SK-N-SH treated with all-trans-retinoic acid at 6 μM for 48 hours (cell line): ENCODE measurements at regions not wholly inside any gene's neighbourhood (a gene's known extent, or its start where the extent isn't known, plus 50 kb on each side); places are given as distances from the start of the nearest gene placed in this dataset.

Experiments used
- ATAC-seq: fragments of 200-7000 bp; cut with Tn5 transposase; 3 replicates; pipeline ENCODE4 v1.9.1; 2020; ENCODE audit warnings: mild to moderate bottlenecking, moderate library complexity
- ARNTL ChIP-seq: fragments of 450-650 bp; formaldehyde crosslinking; IDR thresholded peaks from 2 replicates; pipeline ENCODE4 v1.5.0; 2020; ENCODE audit warnings: low read depth, mild to moderate bottlenecking, moderate library complexity, borderline replicate concordance
- BACH2 ChIP-seq: fragments of 250-450 bp; sonication (Bioruptor Pico); IDR thresholded peaks from 2 replicates; pipeline ENCODE4 v1.9.0; 2021; ENCODE audit warnings: mild to moderate bottlenecking, borderline replicate concordance
- CSDC2 ChIP-seq: fragments of 250-450 bp; sonication (Bioruptor Pico); IDR thresholded peaks from 2 replicates; pipeline ENCODE4 v1.5.0; 2020; ENCODE audit warnings: mild to moderate bottlenecking, moderate library complexity
- ESRRG ChIP-seq: fragments of 250-450 bp; sonication (Bioruptor Pico); IDR thresholded peaks from 2 replicates; pipeline ENCODE4 v1.6.1; 2021; ENCODE audit warnings: mild to moderate bottlenecking
- GLIS3 ChIP-seq: fragments of 250-450 bp; sonication (Bioruptor Pico); IDR thresholded peaks from 2 replicates; pipeline ENCODE4 v1.5.0; 2020; ENCODE audit warnings: mild to moderate bottlenecking, moderate library complexity
- OSR1 ChIP-seq: fragments of 250-450 bp; sonication (Bioruptor Pico); IDR thresholded peaks from 2 replicates; pipeline ENCODE4 v1.8.0; 2022; ENCODE audit warnings: moderate library complexity, mild to moderate bottlenecking, inconsistent platforms
- PPARA ChIP-seq: fragments of 250-450 bp; sonication (Bioruptor Pico); IDR thresholded peaks from 2 replicates; pipeline ENCODE4 v1.5.0; 2020; ENCODE audit warnings: mild to moderate bottlenecking, borderline replicate concordance
- SNAI2 ChIP-seq: fragments of 250-450 bp; sonication (Bioruptor Pico); IDR thresholded peaks from 2 replicates; pipeline ENCODE4 v1.5.0; 2020; ENCODE audit warnings: mild to moderate bottlenecking, moderate library complexity
- TOX ChIP-seq: fragments of 250-450 bp; sonication (Bioruptor Pico); IDR thresholded peaks from 2 replicates; pipeline ENCODE4 v1.8.0; 2021; ENCODE audit warnings: mild to moderate bottlenecking, moderate library complexity, borderline replicate concordance
- ZFP3 ChIP-seq: fragments of 250-450 bp; sonication (Bioruptor Pico); IDR thresholded peaks from 2 replicates; pipeline ENCODE4 v1.5.0; 2020; ENCODE audit warnings: mild to moderate bottlenecking, moderate library complexity
- ZFP30 ChIP-seq: fragments of 450-650 bp; formaldehyde crosslinking; IDR thresholded peaks from 2 replicates; pipeline ENCODE4 v1.5.0; 2022; ENCODE audit warnings: mild to moderate bottlenecking, moderate library complexity
- ZNF8 ChIP-seq: fragments of 450-650 bp; formaldehyde crosslinking; IDR thresholded peaks from 2 replicates; pipeline ENCODE4 v1.5.0; 2020; ENCODE audit warnings: mild to moderate bottlenecking, moderate library complexity
- TF ChIP-seq, protein P1 (sequence below): fragments of 250-450 bp; sonication (Bioruptor Pico); IDR thresholded peaks from 2 replicates; pipeline ENCODE4 v1.8.0; 2020; ENCODE audit warnings: mild to moderate bottlenecking, moderate library complexity, borderline replicate concordance
- TF ChIP-seq, protein P2 (sequence below): fragments of 250-450 bp; sonication (Bioruptor Pico); IDR thresholded peaks from 2 replicates; pipeline ENCODE4 v1.8.0; 2021; ENCODE audit warnings: low read depth, mild to moderate bottlenecking, moderate library complexity, borderline replicate concordance
- TF ChIP-seq, protein P3 (sequence below): fragments of 250-450 bp; sonication (Bioruptor Pico); IDR thresholded peaks from 2 replicates; pipeline ENCODE4 v1.5.1; 2021; ENCODE audit warnings: mild to moderate bottlenecking, moderate library complexity
- TF ChIP-seq, protein P4 (sequence below): fragments of 250-450 bp; sonication (Bioruptor Pico); IDR thresholded peaks from 2 replicates; pipeline ENCODE4 v1.5.0; 2020; ENCODE audit warnings: mild to moderate bottlenecking, moderate library complexity
- TF ChIP-seq, protein P5 (sequence below): fragments of 250-450 bp; sonication (Bioruptor Pico); IDR thresholded peaks from 2 replicates; pipeline ENCODE4 v1.5.1; 2020; ENCODE audit warnings: low read depth, mild to moderate bottlenecking, moderate library complexity

DNA sequence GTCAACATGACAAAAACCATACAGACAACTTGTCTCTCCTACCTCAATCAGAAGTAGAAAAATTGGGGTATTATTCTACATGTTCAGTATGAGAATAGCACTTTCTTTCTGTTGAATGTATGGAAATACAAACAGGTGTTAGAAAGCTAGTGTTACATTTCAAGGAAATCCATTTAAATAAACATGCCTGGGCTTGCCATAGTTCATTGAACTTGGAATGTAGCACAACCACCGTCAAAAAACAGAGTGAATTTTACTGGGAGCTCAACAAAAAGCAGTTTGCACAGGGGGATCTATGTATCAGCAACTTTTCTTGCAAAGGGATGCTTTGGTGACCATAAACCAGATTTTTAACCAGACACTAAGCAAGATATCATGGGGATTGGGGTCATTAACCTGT, 307.9 kb upstream of the SMARCA2 start:
- TF ChIP-seq, protein P1, sequence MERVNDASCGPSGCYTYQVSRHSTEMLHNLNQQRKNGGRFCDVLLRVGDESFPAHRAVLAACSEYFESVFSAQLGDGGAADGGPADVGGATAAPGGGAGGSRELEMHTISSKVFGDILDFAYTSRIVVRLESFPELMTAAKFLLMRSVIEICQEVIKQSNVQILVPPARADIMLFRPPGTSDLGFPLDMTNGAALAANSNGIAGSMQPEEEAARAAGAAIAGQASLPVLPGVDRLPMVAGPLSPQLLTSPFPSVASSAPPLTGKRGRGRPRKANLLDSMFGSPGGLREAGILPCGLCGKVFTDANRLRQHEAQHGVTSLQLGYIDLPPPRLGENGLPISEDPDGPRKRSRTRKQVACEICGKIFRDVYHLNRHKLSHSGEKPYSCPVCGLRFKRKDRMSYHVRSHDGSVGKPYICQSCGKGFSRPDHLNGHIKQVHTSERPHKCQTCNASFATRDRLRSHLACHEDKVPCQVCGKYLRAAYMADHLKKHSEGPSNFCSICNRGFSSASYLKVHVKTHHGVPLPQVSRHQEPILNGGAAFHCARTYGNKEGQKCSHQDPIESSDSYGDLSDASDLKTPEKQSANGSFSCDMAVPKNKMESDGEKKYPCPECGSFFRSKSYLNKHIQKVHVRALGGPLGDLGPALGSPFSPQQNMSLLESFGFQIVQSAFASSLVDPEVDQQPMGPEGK (CRISPR knock-in tag) = no peak
- no peak for ATAC-seq

DNA sequence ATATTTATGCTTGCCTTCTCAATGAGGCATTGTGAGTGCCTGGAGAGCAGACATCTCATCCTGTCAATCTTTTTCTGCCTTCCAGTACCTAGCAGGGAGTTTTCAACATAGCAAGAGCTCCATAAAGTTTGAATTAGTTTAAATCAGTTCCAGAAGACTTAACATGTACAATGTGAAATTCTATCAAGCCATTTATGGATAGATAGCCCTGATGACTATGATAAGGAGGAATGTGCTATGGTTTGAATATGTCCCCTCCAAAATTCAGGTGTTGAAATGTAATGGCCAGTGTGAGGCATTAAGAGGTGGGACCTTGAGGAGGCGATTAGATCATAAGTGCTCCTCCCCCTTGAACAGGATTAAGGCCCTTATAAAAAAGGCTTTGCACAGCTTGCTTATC, 306.9 kb upstream of the SMARCA2 start:
- no peak for ATAC-seq
- TF ChIP-seq TOX (CRISPR knock-in tag) = no peak
- no peak for TF ChIP-seq ESRRG (CRISPR knock-in tag)
- no peak for TF ChIP-seq ZNF8 (CRISPR knock-in tag)
- no peak for TF ChIP-seq SNAI2 (CRISPR knock-in tag)
- TF ChIP-seq, protein P2, sequence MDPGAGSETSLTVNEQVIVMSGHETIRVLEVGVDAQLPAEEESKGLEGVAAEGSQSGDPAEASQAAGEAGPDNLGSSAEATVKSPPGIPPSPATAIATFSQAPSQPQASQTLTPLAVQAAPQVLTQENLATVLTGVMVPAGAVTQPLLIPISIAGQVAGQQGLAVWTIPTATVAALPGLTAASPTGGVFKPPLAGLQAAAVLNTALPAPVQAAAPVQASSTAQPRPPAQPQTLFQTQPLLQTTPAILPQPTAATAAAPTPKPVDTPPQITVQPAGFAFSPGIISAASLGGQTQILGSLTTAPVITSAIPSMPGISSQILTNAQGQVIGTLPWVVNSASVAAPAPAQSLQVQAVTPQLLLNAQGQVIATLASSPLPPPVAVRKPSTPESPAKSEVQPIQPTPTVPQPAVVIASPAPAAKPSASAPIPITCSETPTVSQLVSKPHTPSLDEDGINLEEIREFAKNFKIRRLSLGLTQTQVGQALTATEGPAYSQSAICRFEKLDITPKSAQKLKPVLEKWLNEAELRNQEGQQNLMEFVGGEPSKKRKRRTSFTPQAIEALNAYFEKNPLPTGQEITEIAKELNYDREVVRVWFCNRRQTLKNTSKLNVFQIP = no peak
- no peak for TF ChIP-seq BACH2 (CRISPR knock-in tag)
- TF ChIP-seq OSR1 = no peak
- TF ChIP-seq, protein P3, sequence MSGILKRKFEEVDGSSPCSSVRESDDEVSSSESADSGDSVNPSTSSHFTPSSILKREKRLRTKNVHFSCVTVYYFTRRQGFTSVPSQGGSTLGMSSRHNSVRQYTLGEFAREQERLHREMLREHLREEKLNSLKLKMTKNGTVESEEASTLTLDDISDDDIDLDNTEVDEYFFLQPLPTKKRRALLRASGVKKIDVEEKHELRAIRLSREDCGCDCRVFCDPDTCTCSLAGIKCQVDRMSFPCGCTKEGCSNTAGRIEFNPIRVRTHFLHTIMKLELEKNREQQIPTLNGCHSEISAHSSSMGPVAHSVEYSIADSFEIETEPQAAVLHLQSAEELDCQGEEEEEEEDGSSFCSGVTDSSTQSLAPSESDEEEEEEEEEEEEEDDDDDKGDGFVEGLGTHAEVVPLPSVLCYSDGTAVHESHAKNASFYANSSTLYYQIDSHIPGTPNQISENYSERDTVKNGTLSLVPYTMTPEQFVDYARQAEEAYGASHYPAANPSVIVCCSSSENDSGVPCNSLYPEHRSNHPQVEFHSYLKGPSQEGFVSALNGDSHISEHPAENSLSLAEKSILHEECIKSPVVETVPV (CRISPR knock-in tag) = no peak

DNA sequence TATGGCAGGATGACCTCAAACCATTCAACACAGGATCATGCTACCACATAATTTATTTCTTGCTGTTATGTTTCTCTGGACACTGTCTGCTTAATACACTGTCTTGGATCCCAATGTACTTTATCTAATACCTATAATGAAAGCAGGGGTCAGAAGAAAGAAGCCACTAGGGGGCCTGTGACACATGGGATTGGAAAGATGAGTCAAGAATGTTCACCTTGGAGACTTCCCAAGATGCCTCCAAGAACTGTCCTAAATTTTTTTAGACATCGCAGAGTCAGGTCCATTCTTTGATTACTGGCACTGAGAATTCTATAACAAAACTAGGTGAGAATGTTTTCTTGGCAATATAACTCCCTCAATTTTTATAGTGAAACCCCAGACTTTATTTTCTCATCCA, 305.8 kb upstream of the SMARCA2 start:
- no peak for TF ChIP-seq ZNF8 (CRISPR knock-in tag)
- no peak for TF ChIP-seq BACH2 (CRISPR knock-in tag)
- TF ChIP-seq GLIS3 (CRISPR knock-in tag) = no peak
- TF ChIP-seq, protein P1 (CRISPR knock-in tag) = no peak
- TF ChIP-seq ARNTL (CRISPR knock-in tag) = no peak
- TF ChIP-seq, protein P4, sequence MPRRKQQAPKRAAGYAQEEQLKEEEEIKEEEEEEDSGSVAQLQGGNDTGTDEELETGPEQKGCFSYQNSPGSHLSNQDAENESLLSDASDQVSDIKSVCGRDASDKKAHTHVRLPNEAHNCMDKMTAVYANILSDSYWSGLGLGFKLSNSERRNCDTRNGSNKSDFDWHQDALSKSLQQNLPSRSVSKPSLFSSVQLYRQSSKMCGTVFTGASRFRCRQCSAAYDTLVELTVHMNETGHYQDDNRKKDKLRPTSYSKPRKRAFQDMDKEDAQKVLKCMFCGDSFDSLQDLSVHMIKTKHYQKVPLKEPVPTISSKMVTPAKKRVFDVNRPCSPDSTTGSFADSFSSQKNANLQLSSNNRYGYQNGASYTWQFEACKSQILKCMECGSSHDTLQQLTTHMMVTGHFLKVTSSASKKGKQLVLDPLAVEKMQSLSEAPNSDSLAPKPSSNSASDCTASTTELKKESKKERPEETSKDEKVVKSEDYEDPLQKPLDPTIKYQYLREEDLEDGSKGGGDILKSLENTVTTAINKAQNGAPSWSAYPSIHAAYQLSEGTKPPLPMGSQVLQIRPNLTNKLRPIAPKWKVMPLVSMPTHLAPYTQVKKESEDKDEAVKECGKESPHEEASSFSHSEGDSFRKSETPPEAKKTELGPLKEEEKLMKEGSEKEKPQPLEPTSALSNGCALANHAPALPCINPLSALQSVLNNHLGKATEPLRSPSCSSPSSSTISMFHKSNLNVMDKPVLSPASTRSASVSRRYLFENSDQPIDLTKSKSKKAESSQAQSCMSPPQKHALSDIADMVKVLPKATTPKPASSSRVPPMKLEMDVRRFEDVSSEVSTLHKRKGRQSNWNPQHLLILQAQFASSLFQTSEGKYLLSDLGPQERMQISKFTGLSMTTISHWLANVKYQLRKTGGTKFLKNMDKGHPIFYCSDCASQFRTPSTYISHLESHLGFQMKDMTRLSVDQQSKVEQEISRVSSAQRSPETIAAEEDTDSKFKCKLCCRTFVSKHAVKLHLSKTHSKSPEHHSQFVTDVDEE (CRISPR knock-in tag) = no peak
- no peak for TF ChIP-seq PPARA (CRISPR knock-in tag)
- no peak for TF ChIP-seq ZFP3 (CRISPR knock-in tag)

DNA sequence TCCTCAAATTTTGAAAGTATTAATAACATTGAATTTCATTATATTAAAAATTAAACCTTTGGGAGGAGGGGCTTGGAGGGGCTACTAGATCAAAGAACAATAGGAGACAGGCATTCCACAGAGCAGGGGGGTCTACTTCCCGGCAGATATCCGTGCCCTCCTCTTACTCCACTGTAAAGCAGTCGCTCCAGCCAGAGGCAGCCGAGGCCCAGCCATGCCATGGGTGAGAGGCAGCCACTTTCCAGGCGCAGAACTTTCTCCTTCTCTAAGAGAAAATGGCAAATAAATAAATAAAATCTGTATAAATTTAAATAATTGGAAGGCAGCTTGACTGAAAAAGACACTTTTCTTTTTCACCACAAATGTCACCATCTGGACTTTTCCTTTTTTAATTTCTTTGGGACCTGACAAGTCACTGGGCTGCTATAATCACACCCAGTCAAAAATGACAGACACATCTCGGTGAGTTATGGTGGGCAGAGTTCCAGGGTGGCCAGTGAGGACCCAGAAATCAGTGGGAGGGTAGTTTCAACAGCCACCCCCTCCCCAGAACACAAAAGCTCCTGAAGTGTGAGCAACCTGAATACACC, 302.2 kb upstream of the SMARCA2 start:
- no peak for ATAC-seq
- TF ChIP-seq SNAI2 (CRISPR knock-in tag) (no peak), CSDC2 (CRISPR knock-in tag) (no peak), GLIS3 (CRISPR knock-in tag) (no peak), ZFP30 (no peak), BACH2 (CRISPR knock-in tag) (no peak)
- TF ChIP-seq, protein P1 (CRISPR knock-in tag) = no peak
- TF ChIP-seq, protein P4 (CRISPR knock-in tag) = no peak
- TF ChIP-seq, protein P5, sequence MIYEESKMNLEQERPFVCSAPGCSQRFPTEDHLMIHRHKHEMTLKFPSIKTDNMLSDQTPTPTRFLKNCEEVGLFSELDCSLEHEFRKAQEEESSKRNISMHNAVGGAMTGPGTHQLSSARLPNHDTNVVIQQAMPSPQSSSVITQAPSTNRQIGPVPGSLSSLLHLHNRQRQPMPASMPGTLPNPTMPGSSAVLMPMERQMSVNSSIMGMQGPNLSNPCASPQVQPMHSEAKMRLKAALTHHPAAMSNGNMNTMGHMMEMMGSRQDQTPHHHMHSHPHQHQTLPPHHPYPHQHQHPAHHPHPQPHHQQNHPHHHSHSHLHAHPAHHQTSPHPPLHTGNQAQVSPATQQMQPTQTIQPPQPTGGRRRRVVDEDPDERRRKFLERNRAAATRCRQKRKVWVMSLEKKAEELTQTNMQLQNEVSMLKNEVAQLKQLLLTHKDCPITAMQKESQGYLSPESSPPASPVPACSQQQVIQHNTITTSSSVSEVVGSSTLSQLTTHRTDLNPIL (CRISPR knock-in tag) = no peak

More for the DNA sequence above, 305.8 kb upstream of the SMARCA2 start:
- no peak for ATAC-seq
